NCI-H1105 treated with DMSO at 0.1 percent for 48 hours (cell line): ENCODE measurements at regions not wholly inside any gene's neighbourhood (a gene's known extent, or its start where the extent isn't known, plus 50 kb on each side); places are given as distances from the start of the nearest gene placed in this dataset.
"Not testable (repeated sequence)": the region's sequence is repeated elsewhere in the genome, so short reads cannot be mapped to it uniquely, and the experiment has no call there.

ENCODE experiments used
- DNase-seq: peaks from one replicate; lab custom pipeline; 2025; lab: John Stamatoyannopoulos, UW

- DNase-seq, result no peak
Measured at GRCh38 chr2:168300460-168300859, 53.1 kb upstream of the STK39 start.

- DNase-seq, result no peak
Measured at GRCh38 chr2:168304024-168304681, 56.8 kb upstream of the STK39 start.

GRCh38 chr2:168307379-168307778 lies 60.0 kb upstream of the STK39 start:
- DNase-seq, result no peak

- no peak for DNase-seq
Measured at GRCh38 chr2:168310580-168310979, 63.2 kb upstream of the STK39 start.

GRCh38 chr2:168311261-168311910 lies 64.0 kb upstream of the STK39 start:
- DNase-seq, result peak; percentile 51

GRCh38 chr2:168312036-168312822 lies 64.8 kb upstream of the STK39 start:
- no peak for DNase-seq

- no peak for DNase-seq
Measured at GRCh38 chr2:168314236-168314635, 66.8 kb upstream of the STK39 start.

- no peak for DNase-seq
Measured at GRCh38 chr2:168315331-168316072, 68.1 kb upstream of the STK39 start.

- DNase-seq, result no peak
Measured at GRCh38 chr2:168316073-168316440, 68.7 kb upstream of the STK39 start.

- DNase-seq, result no peak
Measured at GRCh38 chr2:168317282-168317681, 69.9 kb upstream of the STK39 start.

- DNase-seq, result no peak
Measured at GRCh38 chr2:168320267-168320666, 72.9 kb upstream of the STK39 start.

- DNase-seq, result no peak
Measured at GRCh38 chr2:168322325-168323007, 75.1 kb upstream of the STK39 start.

GRCh38 chr2:168323529-168324021 lies 76.2 kb upstream of the STK39 start:
- no peak for DNase-seq

- no peak for DNase-seq
Measured at GRCh38 chr2:168326572-168326971, 79.2 kb upstream of the STK39 start.

GRCh38 chr2:168327328-168327727 lies 79.9 kb upstream of the STK39 start:
- no peak for DNase-seq

- DNase-seq, result no peak
Measured at GRCh38 chr2:168328421-168328820, 81.0 kb upstream of the STK39 start.

GRCh38 chr2:168330624-168331423 lies 83.4 kb upstream of the STK39 start:
- no peak for DNase-seq

- DNase-seq, result not testable (repeated sequence)
Measured at GRCh38 chr2:168335254-168335653, 87.9 kb upstream of the STK39 start.

GRCh38 chr2:168336786-168337388 lies 89.5 kb upstream of the STK39 start:
- DNase-seq, result peak; percentile 8

- DNase-seq, result no peak
Measured at GRCh38 chr2:168338292-168338691, 90.9 kb upstream of the STK39 start.
